ENCODE measurements at regions not wholly inside any gene's neighbourhood (a gene's known extent, or its start where the extent isn't known, plus 50 kb on each side); places are given as distances from the start of the nearest gene placed in this dataset.

DNA sequence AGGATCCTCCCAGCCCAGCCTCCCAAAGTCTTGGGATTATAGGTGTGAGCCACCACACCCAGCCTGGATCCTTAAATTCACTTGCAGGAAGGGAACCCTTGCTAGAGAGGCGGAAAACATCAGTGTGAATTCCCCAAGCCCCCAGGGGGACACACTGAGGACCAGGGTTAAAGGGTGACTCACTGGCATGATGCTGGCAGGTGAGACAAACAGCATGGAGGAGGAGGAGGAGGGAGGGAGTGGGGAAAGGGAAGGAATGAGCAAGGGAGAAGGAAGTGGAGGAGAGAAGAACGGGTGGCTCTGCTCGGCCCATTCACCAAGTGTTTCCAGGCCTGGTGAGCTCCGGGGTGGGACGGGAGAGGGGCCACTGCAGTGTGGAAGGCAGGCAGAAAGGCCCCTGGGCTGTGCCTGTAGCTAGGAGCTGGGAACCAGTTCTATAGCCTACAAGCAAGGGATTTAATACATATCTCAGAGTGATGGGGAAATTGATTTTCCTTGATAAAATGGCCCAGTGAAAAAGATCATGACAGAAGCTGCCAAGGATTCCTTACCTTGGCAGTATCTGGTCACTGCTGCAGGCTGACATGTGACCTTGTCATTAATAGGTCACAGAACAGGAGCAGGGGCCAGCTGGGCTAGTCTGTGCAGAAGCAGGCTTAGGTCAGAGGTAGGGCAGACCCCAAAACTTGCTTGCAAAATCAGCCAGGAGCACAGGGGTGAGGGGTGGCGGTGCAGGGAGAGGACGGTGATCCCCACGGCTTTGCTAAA, 370.2 kb downstream of the SHANK2 start:
- intact Hi-C loops (cut with micrococcal nuclease): no loop called here
- in situ Hi-C loops (cut with MboI): no loop called here
- Histone ChIP-seq H3K27me3 (ENCODE audit: control insufficient read depth in 2 of 2, insufficient read depth in 2 of 2, low read length in 2 of 2) (peaks cover 16 to 57% of the 10 kb centered on the region in 2 experiments; a peak in 4 of 5 replicates), H3K9ac (ENCODE audit: insufficient read depth in 1 of 2, low read depth in 2 of 2, low read length in 2 of 2) (no peak overlapping the region), H3K4me1 (replicated peaks in 1 of 2; ENCODE audit: control insufficient read depth in 2 of 2, insufficient read depth in 2 of 2, low read length in 2 of 2) (no peaks in the 10 kb centered on the region), H3K36me3 (ENCODE audit: control insufficient read depth, insufficient read depth, low read length) (no peaks in the 10 kb centered on the region), H3K79me2 (ENCODE audit: control insufficient read depth, insufficient read depth, low read length) (no peaks in the 10 kb centered on the region), H3K4me2 (ENCODE audit: insufficient read depth, low read length) (no peak overlapping the region), H3K9me3 (replicated peaks; ENCODE audit: control insufficient read depth, insufficient read depth, low read depth, low read length) (no peaks in the 10 kb centered on the region), H4K20me1 (replicated peaks; ENCODE audit: control insufficient read depth, insufficient read depth, low read length) (peaks cover 3% of the 10 kb centered on the region; the same call in 1 of the 2 replicates), H2AFZ (ENCODE audit: low read depth, low read length) (no peak overlapping the region), H3K9me1 (ENCODE audit: control insufficient read depth, insufficient read depth, low read length) (no peaks in the 10 kb centered on the region), H3K27ac (ENCODE audit: extremely low read depth, low read depth, low read length) (no peak overlapping the region), H3K4me3 (no peak overlapping the region)
- BruUV-seq (replicated peaks): no TSS peak
- FAIRE-seq: no peak
- ChIA-PET CTCF (ENCODE audit: low intra/inter-chr PET ratio) (no interaction called here), POLR2A (no interaction called here)
- no peak for TF ChIP-seq ZNF146 (CRISPR knock-in tag; IDR thresholded peaks at IDR 0.05; ENCODE audit: unreplicated experiment)
- no peak for TF ChIP-seq ZBTB7A (IDR thresholded peaks at IDR 0.05; ENCODE audit: borderline replicate concordance, control insufficient read depth, low read depth, low read length)
- TF ChIP-seq ZNF408 (CRISPR knock-in tag; IDR thresholded peaks at IDR 0.05; ENCODE audit: low read depth): no peak
- no peak for TF ChIP-seq NRF1 (conservative IDR thresholded peaks at IDR 0.05 in 1 of 2, IDR thresholded peaks at IDR 0.05 in 1 of 2)
- no peak for TF ChIP-seq SRSF3 (IDR thresholded peaks at IDR 0.05; ENCODE audit: insufficient read depth, low read length)
- TF ChIP-seq SNIP1 (IDR thresholded peaks at IDR 0.05; ENCODE audit: low read depth): no peak
- no peak for TF ChIP-seq ID3 (CRISPR knock-in tag; IDR thresholded peaks at IDR 0.05)
- no peak for TF ChIP-seq ID3 (tag; IDR thresholded peaks at IDR 0.05)
- TF ChIP-seq PHB (CRISPR knock-in tag; IDR thresholded peaks at IDR 0.05): no peak
- TF ChIP-seq ZNF695 (CRISPR knock-in tag; IDR thresholded peaks at IDR 0.05): no peak
- no peak for TF ChIP-seq IRF9 (tag; IDR thresholded peaks at IDR 0.05)
- TF ChIP-seq HDGF (IDR thresholded peaks at IDR 0.05): no peak
- TF ChIP-seq CXXC5 (CRISPR knock-in tag; IDR thresholded peaks at IDR 0.05): no peak
- no peak for TF ChIP-seq XRCC3 (IDR thresholded peaks at IDR 0.05)
- TF ChIP-seq, protein P1, sequence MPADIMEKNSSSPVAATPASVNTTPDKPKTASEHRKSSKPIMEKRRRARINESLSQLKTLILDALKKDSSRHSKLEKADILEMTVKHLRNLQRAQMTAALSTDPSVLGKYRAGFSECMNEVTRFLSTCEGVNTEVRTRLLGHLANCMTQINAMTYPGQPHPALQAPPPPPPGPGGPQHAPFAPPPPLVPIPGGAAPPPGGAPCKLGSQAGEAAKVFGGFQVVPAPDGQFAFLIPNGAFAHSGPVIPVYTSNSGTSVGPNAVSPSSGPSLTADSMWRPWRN (IDR thresholded peaks at IDR 0.05; ENCODE audit: low read depth): no peak
- no peak for TF ChIP-seq USF2 (CRISPR knock-in tag; IDR thresholded peaks at IDR 0.05)
- no peak for DNase-seq (ENCODE audit: extremely low read depth in 1 of 4, low spot score in 3 of 4)
- ATAC-seq: no peak
- WGBS (ENCODE audit: insufficient coverage, low coverage, missing lambda C conversion rate): 0% methylated on average over 8 of the region's 8 CpGs

Data from K562 (cell line).